IMR-90 (cell line): ENCODE measurements at regions not wholly inside any gene's neighbourhood (a gene's known extent, or its start where the extent isn't known, plus 50 kb on each side); places are given as distances from the start of the nearest gene placed in this dataset.

Source experiments
- ATAC-seq: fragments of 200-7000 bp; cut with Tn5 transposase; 2 replicates; pipeline ENCODE4 v1.9.1; 2020; ENCODE audit warnings: low read depth, mild to moderate bottlenecking, moderate library complexity
- BruUV-seq: library from RNA; stranded (reverse); fragments of 400-500 nt; replicated peaks from 2 replicates; lab custom pipeline; 2021; lab: Mats Ljungman, UMichigan
- CTCF ChIA-PET: fragments of 300-600 bp; formaldehyde crosslinking; extraction: SDS; loops from one replicate; lab custom pipeline; 2021; ENCODE audit warnings: antibody characterized with exemption; lab: Yijun Ruan, JAX
- POLR2A ChIA-PET: fragments of 300-600 bp; sonication (Branson Sonifier 250); formaldehyde crosslinking; loops from one replicate; lab custom pipeline; 2022; ENCODE audit warnings: antibody characterized with exemption; ENCODE audit not compliant: unreplicated experiment; lab: Charles Lee
- DNase-seq: peaks from one replicate; pipeline ENCODE4 v3.0.0; 2013
- H2AFZ ChIP-seq: replicated peaks from 2 replicates; pipeline ENCODE3; 2013; ENCODE audit warnings: low read length, mild to moderate bottlenecking; ENCODE audit not compliant: poor library complexity
- H2AK5ac ChIP-seq: 2 replicates; pipeline ENCODE4 v1.6.1; 2013; ENCODE audit warnings: low read depth, low read length, inconsistent platforms
- H2AK9ac ChIP-seq: replicated peaks from 2 replicates; pipeline ENCODE3; 2013; ENCODE audit warnings: mild to moderate bottlenecking, low read depth, low read length, moderate library complexity; ENCODE audit not compliant: poor library complexity
- H2BK120ac ChIP-seq: 2 replicates; pipeline ENCODE4 v1.6.1; 2013; ENCODE audit warnings: low read depth, low read length, inconsistent platforms
- H2BK15ac ChIP-seq: 3 replicates; pipeline ENCODE4 v1.6.1; 2013; ENCODE audit warnings: low read depth, low read length, inconsistent platforms
- H2BK20ac ChIP-seq: 2 replicates; pipeline ENCODE4 v1.6.1; 2013; ENCODE audit warnings: low read depth, mild to moderate bottlenecking, inconsistent platforms, low read length, moderate library complexity
- H2BK5ac ChIP-seq: 2 replicates; pipeline ENCODE4 v1.6.1; 2013; ENCODE audit warnings: mild to moderate bottlenecking, low read depth, low read length, inconsistent platforms; ENCODE audit not compliant: poor library complexity, severe bottlenecking
- H3K14ac ChIP-seq: replicated peaks from 2 replicates; pipeline ENCODE4 v1.6.1; 2013; ENCODE audit warnings: low read depth, low read length, inconsistent platforms
- H3K18ac ChIP-seq: 2 replicates; pipeline ENCODE4 v1.6.1; 2013; ENCODE audit warnings: low read depth, low read length, control low read depth
- H3K23ac ChIP-seq: 2 replicates; pipeline ENCODE4 v1.6.1; 2013; ENCODE audit warnings: low read depth, low read length, inconsistent platforms
- H3K27ac ChIP-seq: 2 replicates; pipeline ENCODE4 v1.5.1; 2013; ENCODE audit warnings: mild to moderate bottlenecking, control low read depth, low read length; ENCODE audit not compliant: insufficient read depth
- H3K27me3 ChIP-seq: 2 replicates; pipeline ENCODE4 v1.6.1; 2013; ENCODE audit warnings: low read length; ENCODE audit not compliant: control insufficient read depth, insufficient read depth
- H3K36me3 ChIP-seq: 2 replicates; pipeline ENCODE4 v1.6.1; 2013; ENCODE audit warnings: low read length, mixed read lengths; ENCODE audit not compliant: control insufficient read depth, insufficient read depth
- H3K4ac ChIP-seq: 2 replicates; pipeline ENCODE4 v1.6.1; 2013; ENCODE audit warnings: low read depth, low read length, inconsistent platforms
- H3K4me1 ChIP-seq: 2 replicates; pipeline ENCODE4 v1.6.1; 2013; ENCODE audit warnings: low read length, mixed read lengths; ENCODE audit not compliant: control insufficient read depth, insufficient read depth
- H3K4me2 ChIP-seq: 2 replicates; pipeline ENCODE4 v1.6.1; 2013; ENCODE audit warnings: low read depth, mild to moderate bottlenecking, control low read depth, low read length, moderate library complexity
- H3K4me3 ChIP-seq: 2 replicates; pipeline ENCODE4 v1.5.1; 2013; ENCODE audit warnings: low read depth, mild to moderate bottlenecking, control low read depth, low read length, moderate library complexity; ENCODE audit not compliant: insufficient read depth
- H3K56ac ChIP-seq: 2 replicates; pipeline ENCODE4 v1.6.1; 2013; ENCODE audit warnings: low read length, inconsistent platforms; ENCODE audit not compliant: insufficient read depth; ENCODE audit errors: extremely low read depth
- H3K79me1 ChIP-seq, 2 experiments: 2 replicates each; pipeline ENCODE4 v1.6.1; 2013; ENCODE audit warnings: low read length in 2 of 2, inconsistent platforms in 1 of 2, low read depth in 1 of 2
- H3K9ac ChIP-seq: 2 replicates; pipeline ENCODE4 v1.6.1; 2013; ENCODE audit warnings: low read depth, low read length, control low read depth
- H3K9me1 ChIP-seq: 2 replicates; pipeline ENCODE4 v1.6.1; 2013; ENCODE audit warnings: low read length, inconsistent platforms; ENCODE audit not compliant: insufficient read depth
- H3K9me3 ChIP-seq: 2 replicates; pipeline ENCODE4 v1.6.1; 2013; ENCODE audit warnings: low read length; ENCODE audit not compliant: control insufficient read depth, insufficient read depth
- H4K20me1 ChIP-seq: 2 replicates; pipeline ENCODE4 v1.6.1; 2013; ENCODE audit warnings: low read length, inconsistent platforms; ENCODE audit not compliant: insufficient read depth
- H4K5ac ChIP-seq: 2 replicates; pipeline ENCODE4 v1.6.1; 2013; ENCODE audit warnings: mild to moderate bottlenecking, low read depth, low read length, control low read depth
- H4K8ac ChIP-seq, 2 experiments: 2 replicates each; pipeline ENCODE4 v1.6.1; 2013; ENCODE audit warnings: low read depth in 2 of 2, low read length in 2 of 2, control low read depth in 1 of 2, inconsistent platforms in 1 of 2
- H4K91ac ChIP-seq: 2 replicates; pipeline ENCODE4 v1.6.1; 2013; ENCODE audit warnings: low read depth, low read length, inconsistent platforms; ENCODE audit not compliant: insufficient read depth
- MAFK ChIP-seq: IDR thresholded peaks from 2 replicates; pipeline ENCODE4 v1.6.1; 2012; ENCODE audit warnings: low read depth, low read length, improper control_type of control experiment
- MAZ ChIP-seq: IDR thresholded peaks from 2 replicates; pipeline ENCODE4 v1.6.1; 2012; ENCODE audit warnings: low read depth, mild to moderate bottlenecking, low read length, improper control_type of control experiment, moderate library complexity, borderline replicate concordance
- RCOR1 ChIP-seq: IDR thresholded peaks from 2 replicates; pipeline ENCODE4 v1.6.1; 2012; ENCODE audit warnings: mild to moderate bottlenecking, low read length, improper control_type of control experiment; ENCODE audit not compliant: insufficient replicate concordance
- WGBS, 2 experiments: methylation state at CpG; one replicate each; pipeline versions ENCODE4 v1.1.5 to v1.1.7; 2013; ENCODE audit warnings: missing lambda C conversion rate in 2 of 2; ENCODE audit not compliant: insufficient read length in 1 of 2; ENCODE audit errors: extremely low coverage in 2 of 2; 5-methylcytosine and 5-hydroxymethylcytosine counted together
- dilution Hi-C: fragments of 300-500 bp; cut with HindIII; formaldehyde crosslinking; loops from one replicate; pipeline ENCODE4 v1.14.3; 2018; ENCODE audit warnings: low sequenced_read_pairs; ENCODE audit not compliant: unreplicated experiment
- in situ Hi-C: fragments of 300-500 bp; cut with MboI; formaldehyde crosslinking; loops from 3 replicates; pipeline ENCODE4 v1.14.3; 2019; ENCODE audit warnings: low sequenced_read_pairs, inconsistent platforms, mixed read lengths
- intact Hi-C: fragments of 100-400 bp; cut with micrococcal nuclease; formaldehyde crosslinking; loops from 2 replicates; pipeline ENCODE4 v1.10.0; 2022
- TF ChIP-seq, protein P1 (sequence below): fragments of 150-350 bp; IDR thresholded peaks from 2 replicates; pipeline ENCODE4 v1.6.1; 2016; ENCODE audit warnings: low read depth, mild to moderate bottlenecking, low read length, moderate library complexity, borderline replicate concordance

DNA sequence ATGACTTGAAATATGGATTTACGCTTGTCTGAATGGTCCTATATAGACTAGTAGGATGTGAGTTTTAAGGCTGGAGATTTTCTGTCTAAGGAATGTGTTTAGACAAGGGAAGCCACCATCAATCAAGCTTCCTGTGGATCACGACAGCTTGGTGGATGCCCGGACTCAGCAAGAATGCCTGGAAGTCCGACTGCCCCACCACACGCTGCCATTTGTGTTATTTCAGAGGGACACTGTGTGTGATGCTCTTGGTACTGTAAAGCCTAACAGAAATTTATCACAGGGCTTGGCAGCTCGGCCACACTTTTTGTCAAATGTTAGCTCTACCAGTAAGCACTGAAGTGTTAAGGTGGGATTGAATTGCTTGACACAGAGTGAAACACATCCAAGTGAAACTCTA lies 127.1 kb upstream of the CDH7 start:
- Histone ChIP-seq H3K9me1 (no peaks in the 10 kb centered on the region), H3K36me3 (no peaks in the 10 kb centered on the region), H2BK5ac (no peak overlapping the region), H3K79me1 (no peaks in the 10 kb centered on the region), H2BK20ac (no peak overlapping the region), H3K18ac (no peak overlapping the region), H2AK9ac (no peak overlapping the region), H4K8ac (no peak overlapping the region), H3K9ac (no peak overlapping the region), H3K56ac (no peak overlapping the region), H2AK5ac (no peak overlapping the region), H3K23ac (no peak overlapping the region), H3K9me3 (peaks cover 7% of the 10 kb centered on the region), H4K5ac (no peak overlapping the region), H2BK120ac (no peak overlapping the region), H3K27ac (no peak overlapping the region), H3K4me2 (no peak overlapping the region), H2AFZ (no peak overlapping the region), H3K27me3 (no peaks in the 10 kb centered on the region), H4K91ac (no peak overlapping the region), H3K14ac (no peak overlapping the region), H2BK15ac (no peak overlapping the region), H3K4ac (no peak overlapping the region), H3K4me1 (no peaks in the 10 kb centered on the region), H4K20me1 (no peaks in the 10 kb centered on the region), H3K4me3 (no peak overlapping the region)
- intact Hi-C loops = no loop called here
- no peak for DNase-seq
- no CpG with 5 or more reads among the region's 6 CpGs for WGBS, 2 experiments
- ChIA-PET POLR2A (no interaction called here), CTCF (no interaction called here)
- TF ChIP-seq, protein P1, sequence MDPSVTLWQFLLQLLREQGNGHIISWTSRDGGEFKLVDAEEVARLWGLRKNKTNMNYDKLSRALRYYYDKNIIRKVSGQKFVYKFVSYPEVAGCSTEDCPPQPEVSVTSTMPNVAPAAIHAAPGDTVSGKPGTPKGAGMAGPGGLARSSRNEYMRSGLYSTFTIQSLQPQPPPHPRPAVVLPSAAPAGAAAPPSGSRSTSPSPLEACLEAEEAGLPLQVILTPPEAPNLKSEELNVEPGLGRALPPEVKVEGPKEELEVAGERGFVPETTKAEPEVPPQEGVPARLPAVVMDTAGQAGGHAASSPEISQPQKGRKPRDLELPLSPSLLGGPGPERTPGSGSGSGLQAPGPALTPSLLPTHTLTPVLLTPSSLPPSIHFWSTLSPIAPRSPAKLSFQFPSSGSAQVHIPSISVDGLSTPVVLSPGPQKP = no peak
- TF ChIP-seq MAFK (no peak), RCOR1 (no peak), MAZ (no peak)
- BruUV-seq = no TSS peak
- dilution Hi-C loops = no loop called here
- in situ Hi-C loops = no loop called here
- ATAC-seq = no peak
